ENCODE measurements at regions not wholly inside any gene's neighbourhood (a gene's known extent, or its start where the extent isn't known, plus 50 kb on each side); places are given as distances from the start of the nearest gene placed in this dataset.
"Not testable (repeated sequence)": the region's sequence is repeated elsewhere in the genome, so short reads cannot be mapped to it uniquely, and the experiment has no call there.

GRCh38 chr3:195989921-195990840, 81.8 kb upstream of the TNK2 start:
- peak; percentile 69 for TF ChIP-seq POLR2AphosphoS5 (IDR thresholded peaks at IDR 0.05; ENCODE audit: low read depth)
- not testable (repeated sequence) for TF ChIP-seq REST (IDR thresholded peaks at IDR 0.05; ENCODE audit: unreplicated experiment); CTCF (conservative IDR thresholded peaks at IDR 0.05; ENCODE audit: low read depth in 2 of 2); EZH2phosphoT487 (IDR thresholded peaks at IDR 0.05; ENCODE audit: unreplicated experiment); EZH2 (IDR thresholded peaks at IDR 0.05; ENCODE audit: low read depth, unreplicated experiment); CREB1 (CRISPR knock-in tag; IDR thresholded peaks at IDR 0.05; ENCODE audit: low read depth); NANOG (IDR thresholded peaks at IDR 0.05; ENCODE audit: borderline replicate concordance); JUNB (IDR thresholded peaks at IDR 0.05; ENCODE audit: unreplicated experiment); ZNF114 (CRISPR knock-in tag; IDR thresholded peaks at IDR 0.05)

Measured in GM23338 (cell line).